ENCODE measurements at regions not wholly inside any gene's neighbourhood (a gene's known extent, or its start where the extent isn't known, plus 50 kb on each side); places are given as distances from the start of the nearest gene placed in this dataset.
"Not testable (repeated sequence)": the region's sequence is repeated elsewhere in the genome, so short reads cannot be mapped to it uniquely, and the experiment has no call there.

DNA sequence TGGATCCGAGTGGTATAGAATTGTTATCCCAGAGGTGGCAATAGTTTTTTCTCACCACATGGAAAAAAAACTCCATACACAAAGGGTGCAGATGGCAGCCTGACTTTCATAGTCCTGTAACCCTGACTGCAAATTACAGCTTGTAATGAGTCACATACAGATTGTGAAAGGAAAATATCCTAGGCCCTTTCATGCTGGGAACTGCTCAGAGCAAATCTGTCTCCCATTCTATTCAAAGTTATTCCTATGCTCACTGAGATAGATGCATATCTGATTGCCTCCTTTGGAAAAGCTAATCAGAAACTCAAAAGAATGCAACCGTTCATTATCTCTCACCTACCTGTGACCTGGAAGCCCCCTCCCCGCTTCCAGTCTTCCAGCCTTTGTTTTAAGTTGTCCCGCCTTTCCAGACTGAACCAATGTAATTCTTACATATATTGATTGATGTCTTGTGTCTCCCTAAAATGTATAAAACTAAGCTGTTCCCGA, 108.7 kb upstream of the MAP3K4 start:
- no peak for FAIRE-seq

DNA sequence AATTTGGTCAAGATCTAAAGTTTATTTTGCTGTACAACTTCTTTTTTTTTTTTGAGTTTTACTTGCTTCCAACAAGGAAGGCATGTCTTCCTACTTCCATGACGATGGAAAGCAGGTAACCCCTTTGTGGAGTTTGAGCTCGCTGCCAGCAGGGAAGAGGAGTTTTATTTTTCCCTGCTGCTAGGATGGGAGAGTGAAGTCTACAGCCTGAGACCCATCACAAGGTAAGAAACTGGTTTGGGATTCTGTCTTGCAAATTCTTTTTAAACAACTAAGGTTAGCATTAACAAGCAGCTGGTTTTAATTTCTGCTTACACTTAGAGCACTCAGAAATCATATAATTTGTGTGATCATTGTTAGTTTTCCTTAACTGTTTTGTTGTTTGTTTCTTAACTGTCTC, 108.0 kb upstream of the MAP3K4 start:
- TF ChIP-seq, protein P1, sequence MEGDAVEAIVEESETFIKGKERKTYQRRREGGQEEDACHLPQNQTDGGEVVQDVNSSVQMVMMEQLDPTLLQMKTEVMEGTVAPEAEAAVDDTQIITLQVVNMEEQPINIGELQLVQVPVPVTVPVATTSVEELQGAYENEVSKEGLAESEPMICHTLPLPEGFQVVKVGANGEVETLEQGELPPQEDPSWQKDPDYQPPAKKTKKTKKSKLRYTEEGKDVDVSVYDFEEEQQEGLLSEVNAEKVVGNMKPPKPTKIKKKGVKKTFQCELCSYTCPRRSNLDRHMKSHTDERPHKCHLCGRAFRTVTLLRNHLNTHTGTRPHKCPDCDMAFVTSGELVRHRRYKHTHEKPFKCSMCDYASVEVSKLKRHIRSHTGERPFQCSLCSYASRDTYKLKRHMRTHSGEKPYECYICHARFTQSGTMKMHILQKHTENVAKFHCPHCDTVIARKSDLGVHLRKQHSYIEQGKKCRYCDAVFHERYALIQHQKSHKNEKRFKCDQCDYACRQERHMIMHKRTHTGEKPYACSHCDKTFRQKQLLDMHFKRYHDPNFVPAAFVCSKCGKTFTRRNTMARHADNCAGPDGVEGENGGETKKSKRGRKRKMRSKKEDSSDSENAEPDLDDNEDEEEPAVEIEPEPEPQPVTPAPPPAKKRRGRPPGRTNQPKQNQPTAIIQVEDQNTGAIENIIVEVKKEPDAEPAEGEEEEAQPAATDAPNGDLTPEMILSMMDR (IDR thresholded peaks at IDR 0.05; ENCODE audit: insufficient read depth, low read length, severe bottlenecking), result no peak
- H3K27me3 ChIP-seq (ENCODE audit: control insufficient read depth, insufficient read depth, low read length), result no peaks in the 10 kb centered on the region
- H3K36me3 ChIP-seq (ENCODE audit: control insufficient read depth, insufficient read depth, low read length), result no peaks in the 10 kb centered on the region
- DNase-seq (ENCODE audit: low read depth) (no peak), FAIRE-seq (no peak)
- H3K4me3 ChIP-seq (ENCODE audit: low read depth, low read length), result no peak overlapping the region

More for the DNA sequence above, 108.7 kb upstream of the MAP3K4 start:
- H3K4me3 ChIP-seq (ENCODE audit: low read depth, low read length), result no peak overlapping the region
- TF ChIP-seq, protein P1 (IDR thresholded peaks at IDR 0.05; ENCODE audit: insufficient read depth, low read length, severe bottlenecking), result no peak
- no peaks in the 10 kb centered on the region for H3K36me3 ChIP-seq (ENCODE audit: control insufficient read depth, insufficient read depth, low read length)
- no peaks in the 10 kb centered on the region for H3K27me3 ChIP-seq (ENCODE audit: control insufficient read depth, insufficient read depth, low read length)
- DNase-seq (ENCODE audit: low read depth), result peak; percentile 37

DNA sequence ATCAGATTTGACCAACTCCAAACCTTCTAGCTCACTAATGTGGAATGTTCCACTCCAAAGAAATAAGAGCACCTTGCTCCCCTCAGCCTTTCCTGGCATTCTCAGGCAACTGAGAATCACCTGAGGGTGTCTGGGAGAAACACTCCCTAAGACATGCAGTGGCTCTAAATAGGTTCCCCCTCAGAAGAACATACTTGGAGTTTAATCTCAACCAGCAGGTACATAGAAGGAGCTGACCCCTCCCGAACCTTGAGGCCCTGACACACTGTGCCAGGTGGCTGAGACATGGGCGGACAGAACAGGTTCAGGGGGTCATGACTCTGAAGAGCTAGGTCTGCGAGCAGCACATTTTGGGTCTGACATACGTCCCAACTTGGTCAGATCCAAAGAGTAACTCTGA, 107.6 kb upstream of the MAP3K4 start:
- DNase-seq (ENCODE audit: low read depth) (no peak), FAIRE-seq (peak; percentile 79)
- TF ChIP-seq, protein P1 (IDR thresholded peaks at IDR 0.05; ENCODE audit: insufficient read depth, low read length, severe bottlenecking), result no peak
- no peaks in the 10 kb centered on the region for H3K27me3 ChIP-seq (ENCODE audit: control insufficient read depth, insufficient read depth, low read length)
- H3K36me3 ChIP-seq (ENCODE audit: control insufficient read depth, insufficient read depth, low read length), result no peaks in the 10 kb centered on the region
- H3K4me3 ChIP-seq (ENCODE audit: low read depth, low read length), result no peak overlapping the region

DNA sequence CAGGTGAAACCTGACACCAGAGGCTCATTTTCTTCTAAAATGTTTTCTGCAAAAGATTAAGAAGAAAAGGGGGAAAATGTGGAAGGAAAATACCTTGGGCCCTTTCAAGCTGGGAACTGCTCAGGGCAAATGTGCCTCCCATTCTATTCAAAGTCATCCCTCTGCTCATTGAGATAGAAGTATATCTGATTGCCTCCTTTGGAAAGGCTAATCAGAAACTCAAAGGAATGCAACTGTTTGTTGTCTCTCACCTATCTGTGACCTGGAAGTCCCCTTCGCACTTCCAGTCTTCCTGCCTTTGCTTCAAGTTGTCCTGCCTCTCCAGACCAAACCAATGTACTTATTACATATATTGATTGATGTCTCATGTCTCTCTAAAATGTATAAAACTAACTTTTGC, 102.4 kb upstream of the MAP3K4 start:
- not testable (repeated sequence) for H3K27me3 ChIP-seq (ENCODE audit: control insufficient read depth, insufficient read depth, low read length); FAIRE-seq; H3K4me3 ChIP-seq (ENCODE audit: low read depth, low read length); H3K36me3 ChIP-seq (ENCODE audit: control insufficient read depth, insufficient read depth, low read length); DNase-seq (ENCODE audit: low read depth)

DNA sequence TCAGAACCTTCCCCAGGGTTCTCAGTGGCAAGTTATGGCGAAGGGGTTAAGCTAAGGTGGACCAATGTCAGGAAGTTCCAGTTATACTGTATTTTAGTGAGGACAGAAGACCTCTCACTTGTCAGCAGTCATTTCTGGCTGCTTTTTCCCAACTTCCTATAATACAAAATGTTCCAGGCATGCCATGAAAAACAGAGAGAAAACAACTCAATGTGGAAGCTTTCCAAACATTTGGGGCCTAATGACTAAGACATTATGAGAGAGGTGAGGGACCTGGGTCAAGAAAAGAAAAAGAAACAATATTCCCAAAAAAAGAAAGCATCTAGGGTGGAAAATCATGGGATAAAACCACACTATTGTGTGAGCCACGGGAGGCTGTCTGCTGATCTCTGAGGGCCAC, 99.9 kb upstream of the MAP3K4 start:
- H3K36me3 ChIP-seq (ENCODE audit: control insufficient read depth, insufficient read depth, low read length), result no peaks in the 10 kb centered on the region
- TF ChIP-seq, protein P1 (IDR thresholded peaks at IDR 0.05; ENCODE audit: insufficient read depth, low read length, severe bottlenecking), result no peak
- DNase-seq (ENCODE audit: low read depth), result no peak
- H3K27me3 ChIP-seq (ENCODE audit: control insufficient read depth, insufficient read depth, low read length), result no peaks in the 10 kb centered on the region
- FAIRE-seq, result no peak
- H3K4me3 ChIP-seq (ENCODE audit: low read depth, low read length), result no peak overlapping the region

DNA sequence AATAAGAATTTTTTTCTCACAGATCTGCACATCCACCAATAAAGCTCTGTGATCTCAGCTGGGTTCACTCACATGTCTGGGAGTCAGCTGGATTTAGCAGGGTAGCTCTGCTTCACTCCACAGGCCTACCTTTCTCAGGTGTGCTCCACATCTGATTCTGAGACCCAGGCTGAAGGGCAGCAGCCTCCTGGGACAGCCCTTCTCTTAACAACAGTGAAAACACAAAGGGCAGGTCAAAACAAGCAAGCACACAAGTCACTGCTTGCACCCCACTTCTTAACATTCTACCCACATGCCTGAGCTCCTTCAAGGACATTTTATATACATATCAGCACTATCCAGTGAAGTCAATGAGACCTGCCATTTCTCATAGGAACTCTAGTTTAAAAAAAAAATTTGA, 96.0 kb upstream of the MAP3K4 start:
- H3K36me3 ChIP-seq (ENCODE audit: control insufficient read depth, insufficient read depth, low read length), result no peaks in the 10 kb centered on the region
- H3K27me3 ChIP-seq (ENCODE audit: control insufficient read depth, insufficient read depth, low read length), result no peaks in the 10 kb centered on the region
- peak; percentile 86 for FAIRE-seq
- DNase-seq (ENCODE audit: low read depth), result peak; percentile 86
- H3K4me3 ChIP-seq (ENCODE audit: low read depth, low read length), result no peak overlapping the region
- TF ChIP-seq, protein P1 (IDR thresholded peaks at IDR 0.05; ENCODE audit: insufficient read depth, low read length, severe bottlenecking), result no peak

All from bronchial epithelial cell (primary cell).